ENCODE measurements at regions not wholly inside any gene's neighbourhood (a gene's known extent, or its start where the extent isn't known, plus 50 kb on each side); places are given as distances from the start of the nearest gene placed in this dataset.

DNA sequence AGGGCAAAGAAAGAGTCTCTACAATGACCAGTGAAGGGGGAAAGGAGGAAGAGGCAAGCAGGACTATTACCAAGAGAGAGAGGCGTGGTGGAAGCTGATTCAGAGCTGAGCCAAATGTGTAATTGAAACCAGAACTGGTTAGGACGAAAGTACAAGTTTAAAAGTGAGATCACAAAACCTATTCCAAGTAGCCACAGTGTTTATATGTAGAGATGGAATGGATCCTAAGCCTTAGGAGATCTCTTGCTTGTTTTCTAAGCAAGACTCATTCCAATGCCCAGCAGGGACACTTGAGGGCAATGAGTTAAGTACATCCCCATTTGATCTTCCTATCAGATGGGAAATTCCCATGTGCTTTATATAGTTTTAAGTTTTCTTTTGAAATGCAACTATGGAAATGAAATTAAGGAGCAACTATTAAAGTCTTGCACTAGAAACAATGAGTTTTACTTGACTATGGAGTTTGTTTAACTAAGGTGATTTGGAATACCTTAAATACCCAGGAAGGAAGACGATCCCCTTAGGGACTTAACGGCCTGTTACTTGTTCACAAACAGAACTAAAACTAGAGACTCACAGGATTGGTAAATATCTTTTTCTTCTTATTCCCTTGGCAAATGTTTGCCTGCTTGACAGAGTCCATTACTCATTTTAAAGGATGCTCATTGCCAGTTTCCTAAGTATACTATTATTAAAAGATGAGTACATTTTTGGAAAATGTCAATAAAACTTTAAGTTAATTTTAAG is 51.1 kb upstream of the SNX2 start:
- DNase-seq = no peak
